HG03469 (cell line): ENCODE measurements at regions not wholly inside any gene's neighbourhood (a gene's known extent, or its start where the extent isn't known, plus 50 kb on each side); places are given as distances from the start of the nearest gene placed in this dataset.
"Not testable (repeated sequence)": the region's sequence is repeated elsewhere in the genome, so short reads cannot be mapped to it uniquely, and the experiment has no call there.

Experiments
- ATAC-seq: cut with Tn5 transposase; IDR thresholded peaks from one replicate; pipeline ENCODE4 v1.9.1; 2021; ENCODE audit warnings: mild to moderate bottlenecking, moderate library complexity, moderate number of reproducible peaks; ENCODE audit not compliant: unreplicated experiment

GRCh38 chr2:16375351-16375750, 290.3 kb downstream of the CYRIA start:
- ATAC-seq, result no peak

GRCh38 chr2:16374671-16375070, 291.0 kb downstream of the CYRIA start:
- no peak for ATAC-seq

- no peak for ATAC-seq
These were observed 292.3 kb downstream of the CYRIA start for GRCh38 chr2:16373341-16373740.

GRCh38 chr2:16371751-16372150, 293.9 kb downstream of the CYRIA start:
- no peak for ATAC-seq

GRCh38 chr2:16368951-16369350, 296.7 kb downstream of the CYRIA start:
- ATAC-seq, result no peak

- ATAC-seq, result no peak
These were observed 297.3 kb downstream of the CYRIA start for GRCh38 chr2:16368328-16368727.

- ATAC-seq, result no peak
These were observed 300.3 kb downstream of the CYRIA start for GRCh38 chr2:16365366-16365765.

GRCh38 chr2:16363581-16363980, 302.1 kb downstream of the CYRIA start:
- ATAC-seq, result no peak

- no peak for ATAC-seq
These were observed 303.0 kb downstream of the CYRIA start for GRCh38 chr2:16362611-16363010.

GRCh38 chr2:16361261-16361995, 304.2 kb downstream of the CYRIA start:
- no peak for ATAC-seq

- no peak for ATAC-seq
These were observed 305.7 kb downstream of the CYRIA start for GRCh38 chr2:16359961-16360360.

- ATAC-seq, result no peak
These were observed 308.4 kb downstream of the CYRIA start for GRCh38 chr2:16357188-16357587.

- ATAC-seq, result no peak
These were observed 314.1 kb downstream of the CYRIA start for GRCh38 chr2:16351541-16351940.

- no peak for ATAC-seq
These were observed 314.5 kb downstream of the CYRIA start for GRCh38 chr2:16351137-16351536.

- no peak for ATAC-seq
These were observed 315.4 kb downstream of the CYRIA start for GRCh38 chr2:16350211-16350610.

GRCh38 chr2:16349811-16350210, 315.8 kb downstream of the CYRIA start:
- no peak for ATAC-seq

- no peak for ATAC-seq
These were observed 316.7 kb downstream of the CYRIA start for GRCh38 chr2:16348821-16349515.

GRCh38 chr2:16346671-16347070, 319.0 kb downstream of the CYRIA start:
- ATAC-seq, result no peak

GRCh38 chr2:16345231-16345630, 320.4 kb downstream of the CYRIA start:
- ATAC-seq, result not testable (repeated sequence)

GRCh38 chr2:16339206-16339605, 326.4 kb downstream of the CYRIA start:
- no peak for ATAC-seq

GRCh38 chr2:16338026-16338425, 327.6 kb downstream of the CYRIA start:
- ATAC-seq, result no peak

- ATAC-seq, result no peak
These were observed 328.7 kb downstream of the CYRIA start for GRCh38 chr2:16336916-16337315.
